ENCODE measurements at regions not wholly inside any gene's neighbourhood (a gene's known extent, or its start where the extent isn't known, plus 50 kb on each side); places are given as distances from the start of the nearest gene placed in this dataset.

GRCh38 chr4:147078362-147078761, 132.7 kb upstream of the TTC29 start:
- H3K27me3 ChIP-seq: no peaks in the 10 kb centered on the region
- no peak overlapping the region for H3K27ac ChIP-seq
- DNase-seq: no peak
- intact Hi-C loops (cut with DNase I; ENCODE audit: low total_unique reads): no loop called here
- H3K4me3 ChIP-seq: no peak overlapping the region
- H3K4me1 ChIP-seq: peaks cover 0 to 7% (median 0%) of the 10 kb centered on the region in 4 donors
- H3K9me3 ChIP-seq: no peaks in the 10 kb centered on the region
- TF ChIP-seq POLR2AphosphoS5 (IDR thresholded peaks at IDR 0.05) (no peak), EP300 (IDR thresholded peaks at IDR 0.05) (no peak), POLR2A (IDR thresholded peaks at IDR 0.05) (no peak)
- no peaks in the 10 kb centered on the region for H3K36me3 ChIP-seq

GRCh38 chr4:147078875-147079658, 133.4 kb upstream of the TTC29 start:
- peaks cover 0 to 7% (median 0%) of the 10 kb centered on the region in 4 donors for H3K4me1 ChIP-seq
- DNase-seq: peak in 1 of 2 donors; percentile 56
- no peak for TF ChIP-seq CTCF (IDR thresholded peaks at IDR 0.05)
- no peak for TF ChIP-seq POLR2AphosphoS5 (IDR thresholded peaks at IDR 0.05)
- no peak for TF ChIP-seq POLR2A (IDR thresholded peaks at IDR 0.05)
- no peak for TF ChIP-seq EP300 (IDR thresholded peaks at IDR 0.05)
- peak overlapping the region in 1 of 4 donors; percentile 9 for H3K4me3 ChIP-seq
- H3K27me3 ChIP-seq: no peaks in the 10 kb centered on the region
- intact Hi-C loops (cut with DNase I; ENCODE audit: low total_unique reads): no loop called here
- WGBS, 5 donors: 60 to 69% (median 64%) methylated on average over 17 of the region's 17 CpGs
- no peak overlapping the region for H3K27ac ChIP-seq
- H3K9me3 ChIP-seq: no peaks in the 10 kb centered on the region
- H3K36me3 ChIP-seq: no peaks in the 10 kb centered on the region

GRCh38 chr4:147084861-147085260, 139.2 kb upstream of the TTC29 start:
- no peaks in the 10 kb centered on the region for H3K9me3 ChIP-seq
- WGBS, 5 donors: 69 to 89% (median 74%) methylated on average over 1 of the region's 1 CpG
- no peak overlapping the region for H3K27ac ChIP-seq
- H3K4me1 ChIP-seq: no peaks in the 10 kb centered on the region
- intact Hi-C loops (cut with DNase I; ENCODE audit: low total_unique reads): no loop called here
- no peaks in the 10 kb centered on the region for H3K27me3 ChIP-seq
- no peak overlapping the region for H3K4me3 ChIP-seq
- H3K36me3 ChIP-seq: no peaks in the 10 kb centered on the region
- TF ChIP-seq POLR2AphosphoS5 (IDR thresholded peaks at IDR 0.05): no peak
- no peak for TF ChIP-seq CTCF (IDR thresholded peaks at IDR 0.05)
- TF ChIP-seq POLR2A (IDR thresholded peaks at IDR 0.05): no peak
- TF ChIP-seq EP300 (IDR thresholded peaks at IDR 0.05): no peak
- no peak for DNase-seq

- H3K36me3 ChIP-seq: no peaks in the 10 kb centered on the region
- intact Hi-C loops (cut with DNase I; ENCODE audit: low total_unique reads): no loop called here
- no peak for DNase-seq
- no peak overlapping the region for H3K27ac ChIP-seq
- TF ChIP-seq POLR2AphosphoS5 (IDR thresholded peaks at IDR 0.05): no peak
- no peak for TF ChIP-seq POLR2A (IDR thresholded peaks at IDR 0.05)
- no peak for TF ChIP-seq CTCF (IDR thresholded peaks at IDR 0.05)
- no peak for TF ChIP-seq EP300 (IDR thresholded peaks at IDR 0.05)
- no peaks in the 10 kb centered on the region for H3K9me3 ChIP-seq
- H3K4me1 ChIP-seq: no peaks in the 10 kb centered on the region
- 74 to 84% (median 81%) methylated on average over 2 of the region's 2 CpGs for WGBS, 5 donors
- H3K27me3 ChIP-seq: no peaks in the 10 kb centered on the region
- H3K4me3 ChIP-seq: no peak overlapping the region
Observed at GRCh38 chr4:147085781-147086180, 140.1 kb upstream of the TTC29 start.

- 57 to 76% (median 76%) methylated on average over 4 of the region's 4 CpGs for WGBS, 5 donors
- H3K4me1 ChIP-seq: no peaks in the 10 kb centered on the region
- no peaks in the 10 kb centered on the region for H3K36me3 ChIP-seq
- H3K4me3 ChIP-seq: peak overlapping the region in 1 of 4 donors; percentile 14
- intact Hi-C loops (cut with DNase I; ENCODE audit: low total_unique reads): no loop called here
- DNase-seq: no peak
- no peak for TF ChIP-seq POLR2AphosphoS5 (IDR thresholded peaks at IDR 0.05)
- no peak for TF ChIP-seq CTCF (IDR thresholded peaks at IDR 0.05)
- no peak for TF ChIP-seq POLR2A (IDR thresholded peaks at IDR 0.05)
- TF ChIP-seq EP300 (IDR thresholded peaks at IDR 0.05): no peak
- no peak overlapping the region for H3K27ac ChIP-seq
- no peaks in the 10 kb centered on the region for H3K9me3 ChIP-seq
- H3K27me3 ChIP-seq: peaks cover 0 to 4% (median 0%) of the 10 kb centered on the region in 3 donors
Observed at GRCh38 chr4:147088146-147088545, 142.5 kb upstream of the TTC29 start.
